Small intestine (tissue), 7 donors: ENCODE measurements at regions not wholly inside any gene's neighbourhood (a gene's known extent, or its start where the extent isn't known, plus 50 kb on each side); places are given as distances from the start of the nearest gene placed in this dataset.
"Not testable (repeated sequence)": the region's sequence is repeated elsewhere in the genome, so short reads cannot be mapped to it uniquely, and the experiment has no call there.

Experiments
- DNase-seq, 2 donors: peaks; one replicate each; pipeline versions ENCODE4 v3.0.0 to v3.0.0-alpha.2; 2013
- FAIRE-seq: peaks from 2 replicates; lab custom pipeline; 2012; peaks lifted over from hg19 to GRCh38; lab: Jason Lieb, UNC
- H3K27ac ChIP-seq, 3 donors: one replicate each; pipeline ENCODE4 v1.5.1; 2013; ENCODE audit warnings: low read length in 2 of 3, mild to moderate bottlenecking in 2 of 3, control low read depth in 1 of 3, inconsistent platforms in 1 of 3, low read depth in 1 of 3, moderate library complexity in 1 of 3
- H3K27me3 ChIP-seq, 3 donors: one replicate each; pipeline ENCODE4 v1.6.1; 2013; ENCODE audit warnings: low read length in 3 of 3, inconsistent platforms in 1 of 3; ENCODE audit not compliant: control insufficient read depth in 3 of 3, insufficient read depth in 3 of 3
- H3K36me3 ChIP-seq, 3 donors: one replicate each; pipeline ENCODE4 v1.6.1; 2013; ENCODE audit warnings: low read length in 3 of 3, inconsistent platforms in 1 of 3, low read depth in 1 of 3, mild to moderate bottlenecking in 1 of 3, moderate library complexity in 1 of 3; ENCODE audit not compliant: control insufficient read depth in 3 of 3, insufficient read depth in 2 of 3
- H3K4me1 ChIP-seq, 3 donors: one replicate each; pipeline ENCODE4 v1.6.1; 2013; ENCODE audit warnings: low read length in 2 of 3, inconsistent platforms in 1 of 3, low read depth in 1 of 3, mild to moderate bottlenecking in 1 of 3, moderate library complexity in 1 of 3; ENCODE audit not compliant: control insufficient read depth in 3 of 3, insufficient read depth in 2 of 3
- H3K4me3 ChIP-seq, 3 donors: one replicate each; pipeline ENCODE4 v1.5.1; 2013; ENCODE audit warnings: low read length in 3 of 3, control low read depth in 1 of 3, inconsistent platforms in 1 of 3, low read depth in 1 of 3, mild to moderate bottlenecking in 1 of 3, moderate library complexity in 1 of 3
- H3K9me3 ChIP-seq, 2 donors: one replicate each; pipeline ENCODE4 v1.6.1; 2013; ENCODE audit warnings: low read depth in 1 of 2, low read length in 1 of 2; ENCODE audit not compliant: control insufficient read depth in 2 of 2, insufficient read depth in 1 of 2
- WGBS, 3 donors: extraction: QIAGEN DNeasy Blood & Tissue Kit; methylation state at CpG; one replicate each; pipeline ENCODE4 v1.1.7; 2013; 5-methylcytosine and 5-hydroxymethylcytosine counted together
- donor health status: healthy with polysubstance abuse.
- donor health status: control.
- donor health status: control.
- donor health status: Bipolar disorder and iron deficiency.
- donor health status: healthy.

- no peaks in the 10 kb centered on the region for H3K9me3 ChIP-seq
- no peak for FAIRE-seq
- WGBS, 3 donors: 32 to 58% (median 48%) methylated on average over 7 of the region's 7 CpGs
- H3K27me3 ChIP-seq: no peaks in the 10 kb centered on the region
- H3K4me3 ChIP-seq: no peak overlapping the region
- DNase-seq: no peak
- no peaks in the 10 kb centered on the region for H3K4me1 ChIP-seq
- H3K27ac ChIP-seq: no peak overlapping the region
- no peaks in the 10 kb centered on the region for H3K36me3 ChIP-seq
Measured at GRCh38 chr2:205865905-205866441, 183.7 kb downstream of the NRP2 start.

DNA sequence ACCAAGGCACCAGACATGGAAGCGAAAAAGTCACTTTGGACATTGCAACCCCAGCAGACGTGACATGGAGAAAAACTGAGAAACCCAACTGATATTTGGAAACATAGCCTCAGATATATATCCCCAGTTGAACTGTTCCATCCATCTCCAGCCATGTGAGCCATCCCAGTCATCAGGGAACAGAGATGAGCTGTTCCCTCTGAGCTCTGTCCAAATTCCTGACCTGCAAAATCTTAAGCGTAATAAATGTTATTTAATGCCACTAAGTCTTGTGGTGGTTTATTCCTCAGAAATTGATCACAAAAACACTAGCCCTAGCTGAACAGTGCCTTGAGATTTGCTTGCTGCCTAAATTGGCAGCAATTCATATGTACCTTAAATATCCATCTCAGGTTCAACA, 182.8 kb downstream of the NRP2 start:
- Histone ChIP-seq H3K36me3 (no peaks in the 10 kb centered on the region), H3K4me3 (no peak overlapping the region), H3K27ac (no peak overlapping the region), H3K27me3 (no peaks in the 10 kb centered on the region), H3K4me1 (no peaks in the 10 kb centered on the region), H3K9me3 (no peaks in the 10 kb centered on the region)
- DNase-seq (no peak), FAIRE-seq (no peak)
- WGBS, 3 donors: 90 to 98% (median 94%) methylated on average over 3 of the region's 3 CpGs

GRCh38 chr2:205864491-205864890, 182.2 kb downstream of the NRP2 start:
- Histone ChIP-seq H3K36me3 (no peaks in the 10 kb centered on the region), H3K9me3 (no peaks in the 10 kb centered on the region), H3K27me3 (no peaks in the 10 kb centered on the region), H3K27ac (no peak overlapping the region), H3K4me1 (no peaks in the 10 kb centered on the region), H3K4me3 (no peak overlapping the region)
- FAIRE-seq (no peak), DNase-seq (no peak)
- WGBS, 3 donors: 91 to 96% (median 96%) methylated on average over 1 of the region's 1 CpG

- DNase-seq, H3K9me3 ChIP-seq, H3K36me3 ChIP-seq, H3K4me3 ChIP-seq, FAIRE-seq, H3K4me1 ChIP-seq, H3K27ac ChIP-seq, H3K27me3 ChIP-seq: not testable (repeated sequence)
- WGBS, 3 donors: 96 to 98% (median 97%) methylated on average over 4 of the region's 4 CpGs
Measured at GRCh38 chr2:205862761-205863160, 180.5 kb downstream of the NRP2 start.

- Histone ChIP-seq H3K9me3 (no peaks in the 10 kb centered on the region), H3K27me3 (no peaks in the 10 kb centered on the region), H3K36me3 (no peaks in the 10 kb centered on the region), H3K4me1 (no peaks in the 10 kb centered on the region), H3K27ac (no peak overlapping the region), H3K4me3 (no peak overlapping the region)
- FAIRE-seq: no peak
- 73 to 82% (median 77%) methylated on average over 7 of the region's 7 CpGs for WGBS, 3 donors
- DNase-seq: no peak
Measured at GRCh38 chr2:205860885-205861284, 178.6 kb downstream of the NRP2 start.

- H3K4me1 ChIP-seq: no peaks in the 10 kb centered on the region
- no peak overlapping the region for H3K27ac ChIP-seq
- DNase-seq (no peak), FAIRE-seq (no peak)
- 69 to 75% (median 71%) methylated on average over 9 of the region's 9 CpGs for WGBS, 3 donors
- H3K36me3 ChIP-seq: no peaks in the 10 kb centered on the region
- no peaks in the 10 kb centered on the region for H3K27me3 ChIP-seq
- no peaks in the 10 kb centered on the region for H3K9me3 ChIP-seq
- H3K4me3 ChIP-seq: no peak overlapping the region
Measured at GRCh38 chr2:205860181-205860580, 177.9 kb downstream of the NRP2 start.

GRCh38 chr2:205858881-205859441, 176.7 kb downstream of the NRP2 start:
- DNase-seq (peak; percentile 41 to 60), FAIRE-seq (no peak)
- Histone ChIP-seq H3K9me3 (no peaks in the 10 kb centered on the region), H3K4me1 (no peaks in the 10 kb centered on the region), H3K27me3 (no peaks in the 10 kb centered on the region), H3K27ac (no peak overlapping the region), H3K36me3 (no peaks in the 10 kb centered on the region), H3K4me3 (no peak overlapping the region)
- WGBS, 3 donors: 31 to 49% (median 35%) methylated on average over 16 of the region's 16 CpGs

GRCh38 chr2:205858275-205858674, 176.0 kb downstream of the NRP2 start:
- whole genome bisulfite sequencing, 3 donors: 76 to 78% (median 78%) methylated on average over 3 of the region's 3 CpGs
- no peak for FAIRE-seq
- H3K36me3 ChIP-seq: no peaks in the 10 kb centered on the region
- no peak overlapping the region for H3K4me3 ChIP-seq
- no peaks in the 10 kb centered on the region for H3K9me3 ChIP-seq
- H3K27me3 ChIP-seq: no peaks in the 10 kb centered on the region
- no peak overlapping the region for H3K27ac ChIP-seq
- no peak for DNase-seq
- H3K4me1 ChIP-seq: no peaks in the 10 kb centered on the region
